ENCODE measurements at regions not wholly inside any gene's neighbourhood (a gene's known extent, or its start where the extent isn't known, plus 50 kb on each side); places are given as distances from the start of the nearest gene placed in this dataset.

GRCh38 chr15:87209891-87210689, 1046.4 kb downstream of the NTRK3 start:
- Histone ChIP-seq H2BK15ac (ENCODE audit: low read length) (no peak overlapping the region), H3K79me1 (ENCODE audit: low read depth, low read length) (no peaks in the 10 kb centered on the region), H3K27ac (ENCODE audit: low read depth, low read length) (no peak overlapping the region), H4K8ac (ENCODE audit: extremely low read depth, insufficient read depth, low read length) (no peak overlapping the region), H3K27me3 (replicated peaks in 1 of 4; ENCODE audit: control insufficient read depth in 3 of 4, extremely low read depth in 1 of 4, insufficient read depth in 3 of 4, low read length in 3 of 4) (0 out of 7 replicates have a peak, but pooled peaks cover 0 to 2% (median 0%) of the 10 kb centered on the region in 4 experiments), H3K4ac (replicated peaks; ENCODE audit: insufficient read length, low read depth, low read length) (no peak overlapping the region), H3K4me1 (replicated peaks in 1 of 4; ENCODE audit: control insufficient read depth in 3 of 4, insufficient read depth in 4 of 4, low read length in 3 of 4) (peaks cover 0 to 4% (median 0%) of the 10 kb centered on the region in 4 experiments; a peak in 1 of 7 replicates), H2BK5ac (ENCODE audit: low read depth, low read length) (no peak overlapping the region), H3K36me3 (ENCODE audit: control insufficient read depth in 2 of 4, insufficient read depth in 4 of 4, low read length in 3 of 4) (no peaks in the 10 kb centered on the region), H3K79me2 (ENCODE audit: control insufficient read depth in 1 of 2, insufficient read depth in 2 of 2, low read length in 2 of 2) (no peaks in the 10 kb centered on the region), H3K18ac (ENCODE audit: extremely low read depth, low read length) (no peak overlapping the region), H2AK5ac (ENCODE audit: low read depth, low read length) (no peak overlapping the region), H3K23me2 (ENCODE audit: low read depth, low read length) (no peaks in the 10 kb centered on the region), H3K9ac (replicated peaks in 1 of 4; ENCODE audit: extremely low read depth in 1 of 4, low read depth in 3 of 4, low read length in 3 of 4) (no peak overlapping the region), H2BK20ac (ENCODE audit: low read length) (no peak overlapping the region), H4K20me1 (replicated peaks in 1 of 2; ENCODE audit: control insufficient read depth in 1 of 2, insufficient read depth in 2 of 2, low read length in 2 of 2) (no peaks in the 10 kb centered on the region), H2BK12ac (ENCODE audit: low read depth, low read length) (no peak overlapping the region), H3K56ac (replicated peaks; ENCODE audit: insufficient read length, low read depth, low read length) (no peak overlapping the region), H3K14ac (ENCODE audit: insufficient read length) (no peak overlapping the region), H2AFZ (ENCODE audit: low read length) (no peak overlapping the region), H4K91ac (replicated peaks; ENCODE audit: insufficient read length, low read length) (no peak overlapping the region), H3K9me3 (ENCODE audit: insufficient read depth in 2 of 2, low read depth in 1 of 2, low read length in 1 of 2) (no peaks in the 10 kb centered on the region), H3K4me3 (ENCODE audit: extremely low read depth in 1 of 4, insufficient read depth in 2 of 4, low read depth in 3 of 4, low read length in 4 of 4) (no peak overlapping the region), H3K23ac (ENCODE audit: insufficient read length) (no peak overlapping the region), H2BK120ac (replicated peaks; ENCODE audit: low read depth, low read length) (no peak overlapping the region), H4K5ac (ENCODE audit: insufficient read length, low read depth, low read length) (no peak overlapping the region), H3K4me2 (ENCODE audit: insufficient read depth in 1 of 2, low read depth in 2 of 2, low read length in 2 of 2) (no peak overlapping the region)
- DNase-seq (ENCODE audit: low read depth in 1 of 2, low spot score in 2 of 2) (no peak), FAIRE-seq (no peak)
- POLR2A ChIA-PET (ENCODE audit: partially characterized antibody), result no interaction called here
- 90% methylated on average over 3 of the region's 3 CpGs; no CpG with 5 or more reads in 1 of the 2 experiments for WGBS, 2 experiments (ENCODE audit: extremely low coverage in 1 of 2, insufficient coverage in 1 of 2, insufficient read length in 1 of 2, insufficient replicate concordance in 2 of 2, low coverage in 1 of 2, low lambda C conversion rate in 2 of 2, missing lambda C conversion rate in 1 of 2)
- CTCF ChIA-PET (ENCODE audit: partially characterized antibody), result no interaction called here
- TF ChIP-seq CTBP2 (IDR thresholded peaks at IDR 0.05; ENCODE audit: borderline replicate concordance, insufficient read depth, insufficient read length, low read length), result no peak
- TF ChIP-seq TAF1 (IDR thresholded peaks at IDR 0.05; ENCODE audit: low read depth, low read length), result no peak
- no peak for TF ChIP-seq CEBPB (IDR thresholded peaks at IDR 0.05; ENCODE audit: low read depth, low read length)
- TF ChIP-seq SUZ12 (IDR thresholded peaks at IDR 0.05; ENCODE audit: low read length), result no peak
- TF ChIP-seq CBX8 (IDR thresholded peaks at IDR 0.05; ENCODE audit: borderline replicate concordance, low read depth, low read length), result no peak
- TF ChIP-seq SIX5 (IDR thresholded peaks at IDR 0.05; ENCODE audit: low read depth, low read length), result no peak
- no peak for TF ChIP-seq ATF2 (IDR thresholded peaks at IDR 0.05; ENCODE audit: low read length)
- TF ChIP-seq GABPA (IDR thresholded peaks at IDR 0.05; ENCODE audit: borderline replicate concordance, insufficient read depth, low read length), result no peak
- no peak for TF ChIP-seq EGR1 (IDR thresholded peaks at IDR 0.05; ENCODE audit: borderline replicate concordance, low read depth, low read length)
- TF ChIP-seq EP300 (IDR thresholded peaks at IDR 0.05; ENCODE audit: borderline replicate concordance in 1 of 2, low read depth in 2 of 2, low read length in 2 of 2), result no peak
- no peak for TF ChIP-seq TBP (IDR thresholded peaks at IDR 0.05; ENCODE audit: low read depth, low read length)
- no peak for TF ChIP-seq CREB1 (IDR thresholded peaks at IDR 0.05)
